K562 (cell line): ENCODE measurements at regions not wholly inside any gene's neighbourhood (a gene's known extent, or its start where the extent isn't known, plus 50 kb on each side); places are given as distances from the start of the nearest gene placed in this dataset.

ENCODE experiments used
- ATAC-seq: fragments of 200-7000 bp; cut with Tn5 transposase; 3 replicates; pipeline ENCODE4 v1.9.1; 2020; ENCODE audit warnings: moderate library complexity
- BruUV-seq: library from RNA; stranded (reverse); fragments of 400-500 nt; replicated peaks from 2 replicates; lab custom pipeline; 2021; lab: Mats Ljungman, UMichigan
- CTCF ChIA-PET: fragments of 300-600 bp; formaldehyde crosslinking; extraction: SDS; loops from one replicate; lab custom pipeline; 2021; ENCODE audit warnings: low intra/inter-chr PET ratio; lab: Yijun Ruan, JAX
- POLR2A ChIA-PET: fragments of 300-600, 350-650 bp; sonication (Branson Sonifier 250); formaldehyde crosslinking; extraction: SDS; loops from one replicate; lab custom pipeline; 2021; ENCODE audit warnings: antibody characterized with exemption, inconsistent platforms; lab: Yijun Ruan, JAX
- DNase-seq, 4 experiments: peaks; one replicate each; pipeline versions ENCODE4 v3.0.0 to v3.0.0-alpha.2; 2011 to 2018; ENCODE audit warnings: low spot score in 3 of 4, mixed read lengths in 3 of 4; ENCODE audit errors: extremely low read depth in 1 of 4
- FAIRE-seq: peaks from 2 replicates; lab custom pipeline; 2011; peaks lifted over from hg19 to GRCh38; lab: Jason Lieb, UNC
- H2AFZ ChIP-seq: 2 replicates; pipeline ENCODE4 v1.6.0; 2011; ENCODE audit warnings: low read depth, low read length, control low read depth, inconsistent platforms
- H3K27ac ChIP-seq: fragments of 200-600 bp; 3 replicates; pipeline ENCODE4 v1.8.0; 2011; ENCODE audit warnings: low read depth, mild to moderate bottlenecking, control low read depth, inconsistent platforms, low read length, moderate library complexity, mixed read lengths; ENCODE audit errors: extremely low read depth
- H3K27me3 ChIP-seq, 2 experiments: fragments of 300-600 bp in 1 of 2; 2 replicates in 1 of 2; 3 replicates in 1 of 2; pipeline versions ENCODE4 v1.6.0 to v1.8.0; 2011; ENCODE audit warnings: inconsistent platforms in 2 of 2, low read length in 2 of 2, mild to moderate bottlenecking in 1 of 2, mixed read lengths in 1 of 2, moderate library complexity in 1 of 2; ENCODE audit not compliant: control insufficient read depth in 2 of 2, insufficient read depth in 2 of 2
- H3K36me3 ChIP-seq: fragments of 300-600 bp; 3 replicates; pipeline ENCODE4 v1.8.0; 2011; ENCODE audit warnings: mild to moderate bottlenecking, low read length, inconsistent platforms; ENCODE audit not compliant: control insufficient read depth, insufficient read depth
- H3K4me1 ChIP-seq, 2 experiments: fragments of 200-600 bp in 1 of 2; replicated peaks in 1 of 2; 2 replicates in 1 of 2; 3 replicates in 1 of 2; pipeline versions ENCODE4 v1.5.1 to v1.8.0; 2011; ENCODE audit warnings: inconsistent platforms in 2 of 2, low read length in 2 of 2, mild to moderate bottlenecking in 1 of 2, mixed read lengths in 1 of 2, moderate library complexity in 1 of 2; ENCODE audit not compliant: control insufficient read depth in 2 of 2, insufficient read depth in 2 of 2
- H3K4me2 ChIP-seq: 2 replicates; pipeline ENCODE4 v1.6.1; 2011; ENCODE audit warnings: low read length, control low read depth, inconsistent platforms, mixed read lengths; ENCODE audit not compliant: insufficient read depth
- H3K4me3 ChIP-seq: fragments of 200-600 bp; sonication (generic), shearing (Covaris generic); 2 replicates; pipeline ENCODE4 v1.5.1; 2016; ENCODE audit warnings: control low read depth, inconsistent platforms
- H3K79me2 ChIP-seq: fragments of 200-600 bp; 3 replicates; pipeline ENCODE4 v1.8.0; 2011; ENCODE audit warnings: low read length, inconsistent platforms; ENCODE audit not compliant: control insufficient read depth, insufficient read depth
- H3K9ac ChIP-seq, 2 experiments: 2 replicates each; pipeline versions ENCODE4 v1.6.0 to v1.6.1; 2011; ENCODE audit warnings: low read depth in 2 of 2, low read length in 2 of 2, control low read depth in 1 of 2, inconsistent platforms in 1 of 2, mild to moderate bottlenecking in 1 of 2, mixed read lengths in 1 of 2; ENCODE audit not compliant: insufficient read depth in 1 of 2
- H3K9me1 ChIP-seq: one replicate; pipeline ENCODE4 v1.6.0; 2011; ENCODE audit warnings: inconsistent platforms, mild to moderate bottlenecking, low read length, moderate library complexity; ENCODE audit not compliant: control insufficient read depth, insufficient read depth
- H3K9me3 ChIP-seq: replicated peaks from 2 replicates; pipeline ENCODE4 v1.5.1; 2011; ENCODE audit warnings: low read depth, low read length, inconsistent platforms; ENCODE audit not compliant: control insufficient read depth, insufficient read depth
- H4K20me1 ChIP-seq: replicated peaks from 2 replicates; pipeline ENCODE4 v1.6.1; 2011; ENCODE audit warnings: low read length, inconsistent platforms, mixed read lengths; ENCODE audit not compliant: control insufficient read depth, insufficient read depth
- BRCA1 ChIP-seq, 2 experiments: fragments of 450-650 bp in 1 of 2; sonication (generic) in 1 of 2; formaldehyde crosslinking in 1 of 2; IDR thresholded peaks; 2 replicates each; pipeline versions ENCODE4 v1.5.0 to v1.6.1; 2017 to 2020; ENCODE audit warnings: mild to moderate bottlenecking in 1 of 2, missing genetic modification reagents in 1 of 2
- CHD1 ChIP-seq: fragments of 200-600 bp; sonication (generic); IDR thresholded peaks from one replicate; pipeline ENCODE4 v1.6.1; 2012; ENCODE audit warnings: mild to moderate bottlenecking, moderate library complexity, low read length, inconsistent platforms
- DNMT1 ChIP-seq: fragments of 450-650 bp; IDR thresholded peaks from 2 replicates; pipeline ENCODE4 v1.6.1; 2016; ENCODE audit warnings: antibody characterized with exemption, mild to moderate bottlenecking
- KDM4B ChIP-seq, 2 experiments: fragments of 450-650 bp in 1 of 2; sonication (generic) in 1 of 2; IDR thresholded peaks; 2 replicates each; pipeline ENCODE4 v1.6.1; 2016 to 2017; ENCODE audit warnings: borderline replicate concordance in 2 of 2, antibody characterized with exemption in 1 of 2, low read depth in 1 of 2, mild to moderate bottlenecking in 1 of 2
- NR0B1 ChIP-seq: fragments of 450-650 bp; IDR thresholded peaks from one replicate; pipeline ENCODE4 v1.6.1; 2018; ENCODE audit warnings: mild to moderate bottlenecking, moderate library complexity; ENCODE audit not compliant: partially characterized antibody
- RUNX1 ChIP-seq: sonication (generic); IDR thresholded peaks from 2 replicates; pipeline ENCODE4 v1.6.1; 2016; ENCODE audit warnings: antibody characterized with exemption, low read depth
- U2AF2 ChIP-seq: fragments of 200-400 bp; formaldehyde crosslinking; optimal IDR thresholded peaks from 2 replicates; pipeline ENCODE3; 2017; ENCODE audit warnings: low read depth, mild to moderate bottlenecking, low read length
- ZBED1 ChIP-seq: IDR thresholded peaks from 2 replicates; pipeline ENCODE4 v1.6.1; 2014
- ZNF668 ChIP-seq: fragments of 250-450 bp; sonication (Bioruptor Pico); IDR thresholded peaks from 2 replicates; pipeline ENCODE4 v1.8.0; 2022; ENCODE audit warnings: mild to moderate bottlenecking, inconsistent platforms
- ZNF707 ChIP-seq: fragments of 250-450 bp; sonication (Bioruptor Pico); conservative IDR thresholded peaks from 2 replicates; pipeline ENCODE4 v1.8.0; 2022; ENCODE audit warnings: inconsistent platforms, mild to moderate bottlenecking, moderate library complexity
- WGBS: fragments of 100-300 bp; shearing (Covaris generic); methylation state at CpG from one replicate; pipeline ENCODE4 v1.1.6; 2016; ENCODE audit warnings: low coverage, mixed read lengths; ENCODE audit not compliant: insufficient coverage; ENCODE audit errors: missing lambda C conversion rate; 5-methylcytosine and 5-hydroxymethylcytosine counted together
- in situ Hi-C: fragments of 300-500 bp; cut with MboI; formaldehyde crosslinking; loops from 4 replicates; pipeline ENCODE4 v1.15.0; 2018; ENCODE audit warnings: inconsistent platforms, mixed read lengths
- intact Hi-C: fragments of 100-400 bp; cut with micrococcal nuclease; formaldehyde crosslinking; loops from 2 replicates; pipeline ENCODE4 v1.14.2; 2022

DNA sequence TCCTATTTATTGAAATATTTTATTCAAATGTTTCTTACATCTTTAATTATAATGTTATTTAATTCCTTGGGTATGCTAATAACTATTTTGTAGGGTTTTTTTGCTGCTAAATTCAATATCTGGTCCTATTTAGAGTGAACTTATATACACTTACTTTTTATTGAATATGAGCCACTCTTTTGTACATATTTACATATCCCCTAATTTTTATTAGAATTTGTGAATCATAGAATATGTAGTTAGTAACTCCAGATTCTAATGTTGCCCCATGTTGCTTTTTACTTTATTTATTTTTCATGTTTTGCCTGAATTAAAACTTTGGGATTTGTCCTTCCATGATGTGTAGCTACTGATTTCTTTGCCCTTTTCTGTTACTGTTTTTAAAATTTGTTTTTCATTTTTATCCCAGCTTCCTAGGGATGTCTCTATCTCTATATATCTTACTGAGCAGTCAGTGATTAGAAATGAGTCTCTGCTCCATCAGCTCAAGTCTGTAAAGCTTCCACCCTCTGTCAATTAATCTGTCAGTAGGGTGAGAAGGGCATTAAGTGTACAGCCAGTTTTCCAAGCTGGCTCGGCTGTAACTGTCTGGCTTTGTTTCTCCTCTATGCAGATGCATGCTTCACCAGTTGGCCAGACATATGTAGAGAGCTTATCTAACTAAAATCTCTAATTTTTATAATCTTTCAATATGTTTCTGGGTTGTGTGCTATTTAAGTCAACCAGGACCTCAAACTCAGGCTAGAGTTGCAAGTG lies 256.9 kb downstream of the CDH19 start:
- H3K4me2 ChIP-seq = no peak overlapping the region
- TF ChIP-seq ZBED1 = no peak
- no peak for TF ChIP-seq CHD1
- no peak for TF ChIP-seq RUNX1
- no peak for TF ChIP-seq U2AF2
- no peak for TF ChIP-seq BRCA1 (IDR thresholded peaks at IDR 0.05)
- TF ChIP-seq BRCA1 (CRISPR knock-in tag; IDR thresholded peaks at IDR 0.05) = no peak
- TF ChIP-seq KDM4B (IDR thresholded peaks at IDR 0.05; ENCODE audit: borderline replicate concordance in 2 of 2, low read depth in 1 of 2) = no peak
- no peak for TF ChIP-seq ZNF668 (CRISPR knock-in tag)
- TF ChIP-seq ZNF707 (CRISPR knock-in tag) = no peak
- TF ChIP-seq NR0B1 = no peak
- no peak for TF ChIP-seq DNMT1
- no peaks in the 10 kb centered on the region for H3K4me1 ChIP-seq
- no peaks in the 10 kb centered on the region for H3K9me3 ChIP-seq
- ATAC-seq = no peak
- 0% methylated on average over 1 of the region's 1 CpG for WGBS
- H3K36me3 ChIP-seq = no peaks in the 10 kb centered on the region
- BruUV-seq = no TSS peak
- POLR2A ChIA-PET = no interaction called here
- intact Hi-C loops = no loop called here
- no peaks in the 10 kb centered on the region for H4K20me1 ChIP-seq
- in situ Hi-C loops = no loop called here
- CTCF ChIA-PET = no interaction called here
- H2AFZ ChIP-seq = no peak overlapping the region
- H3K9me1 ChIP-seq = no peaks in the 10 kb centered on the region
- H3K79me2 ChIP-seq = no peaks in the 10 kb centered on the region
- FAIRE-seq = no peak
- H3K27me3 ChIP-seq = no peaks in the 10 kb centered on the region
- no peak for DNase-seq
- H3K27ac ChIP-seq = no peak overlapping the region
- H3K9ac ChIP-seq = no peak overlapping the region
- H3K4me3 ChIP-seq = no peak overlapping the region
